ENCODE measurements at regions not wholly inside any gene's neighbourhood (a gene's known extent, or its start where the extent isn't known, plus 50 kb on each side); places are given as distances from the start of the nearest gene placed in this dataset.

- no peak for TF ChIP-seq CTCF (conservative IDR thresholded peaks at IDR 0.05; ENCODE audit: low read depth, low read length)
- no peak for TF ChIP-seq EZH2 (IDR thresholded peaks at IDR 0.05; ENCODE audit: low read length, unreplicated experiment)
- TF ChIP-seq EZH2phosphoT487 (IDR thresholded peaks at IDR 0.05; ENCODE audit: borderline replicate concordance, low read length): no peak
These were observed 403.7 kb upstream of the AZI2 start for GRCh38 chr3:28752290-28752689.
